GM12878 (cell line): ENCODE measurements at regions not wholly inside any gene's neighbourhood (a gene's known extent, or its start where the extent isn't known, plus 50 kb on each side); places are given as distances from the start of the nearest gene placed in this dataset.

Source experiments
- ATAC-seq: fragments of 200-7000 bp; cut with Tn5 transposase; 3 replicates; pipeline ENCODE4 v1.9.1; 2020; ENCODE audit warnings: mild to moderate bottlenecking, moderate library complexity
- BruUV-seq: library from RNA; stranded (reverse); fragments of 400-500 nt; replicated peaks from 2 replicates; lab custom pipeline; 2021; lab: Mats Ljungman, UMichigan
- CTCF ChIA-PET: fragments of 300-600 bp; sonication (Branson Sonifier 250); formaldehyde crosslinking; extraction: SDS; loops from one replicate; lab custom pipeline; 2021; ENCODE audit warnings: inconsistent platforms; lab: Yijun Ruan, JAX
- POLR2A ChIA-PET: fragments of 350-600 bp; formaldehyde crosslinking; extraction: SDS; loops from one replicate; lab custom pipeline; 2021; ENCODE audit warnings: inconsistent platforms; lab: Charles Lee
- RAD21 ChIA-PET: fragments of 300-600 bp; sonication (Branson Sonifier 250); formaldehyde crosslinking; loops from one replicate; lab custom pipeline; 2023; ENCODE audit warnings: antibody characterized with exemption; ENCODE audit not compliant: unreplicated experiment; lab: Charles Lee
- SMC1A ChIA-PET: fragments of 300-600 bp; sonication (Branson Sonifier 250); formaldehyde crosslinking; loops from one replicate; lab custom pipeline; 2023; ENCODE audit not compliant: unreplicated experiment, uncharacterized antibody; lab: Charles Lee
- DNase-seq: peaks from one replicate; pipeline ENCODE4 v3.0.0-alpha.2; 2011; ENCODE audit warnings: low read depth, low spot score
- FAIRE-seq: peaks from 3 replicates; lab custom pipeline; 2011; peaks lifted over from hg19 to GRCh38; lab: Jason Lieb, UNC
- H2AFZ ChIP-seq: 2 replicates; pipeline ENCODE4 v1.6.0; 2011; ENCODE audit warnings: low read depth, low read length, control low read depth; ENCODE audit not compliant: control insufficient read depth
- H3K27ac ChIP-seq: 2 replicates; pipeline ENCODE4 v1.5.1; 2011; ENCODE audit warnings: control low read depth; ENCODE audit not compliant: control insufficient read depth, insufficient read depth
- H3K27me3 ChIP-seq, 2 experiments: replicated peaks in 1 of 2; 2 replicates each; pipeline versions ENCODE4 v1.6.0 to v1.6.1; 2011; ENCODE audit warnings: low read length in 1 of 2; ENCODE audit not compliant: control insufficient read depth in 2 of 2, insufficient read depth in 2 of 2
- H3K36me3 ChIP-seq, 2 experiments: 2 replicates each; pipeline ENCODE4 v1.5.1; 2011; ENCODE audit warnings: low read length in 1 of 2; ENCODE audit not compliant: control insufficient read depth in 2 of 2, insufficient read depth in 2 of 2
- H3K4me1 ChIP-seq: 2 replicates; pipeline ENCODE4 v1.6.1; 2011; ENCODE audit warnings: mild to moderate bottlenecking, low read length, moderate library complexity, mixed read lengths; ENCODE audit not compliant: control insufficient read depth, insufficient read depth
- H3K4me2 ChIP-seq: 2 replicates; pipeline ENCODE4 v1.6.0; 2011; ENCODE audit warnings: control low read depth; ENCODE audit not compliant: control insufficient read depth, insufficient read depth
- H3K4me3 ChIP-seq: fragments of 200-600 bp; sonication (generic); 2 replicates; pipeline ENCODE4 v1.5.1; 2016
- H3K79me2 ChIP-seq: 2 replicates; pipeline ENCODE4 v1.6.0; 2011; ENCODE audit warnings: low read length; ENCODE audit not compliant: control insufficient read depth, insufficient read depth
- H3K9ac ChIP-seq: 2 replicates; pipeline ENCODE4 v1.8.0; 2011; ENCODE audit warnings: low read length, control low read depth, mixed read lengths; ENCODE audit not compliant: control insufficient read depth, insufficient read depth
- H3K9me3 ChIP-seq: replicated peaks from 3 replicates; pipeline ENCODE4 v1.5.1; 2011; ENCODE audit warnings: mild to moderate bottlenecking, low read length; ENCODE audit not compliant: control insufficient read depth, insufficient read depth
- H4K20me1 ChIP-seq: 2 replicates; pipeline ENCODE4 v1.6.0; 2011; ENCODE audit not compliant: control insufficient read depth, insufficient read depth
- EP300 ChIP-seq, 2 experiments: fragments of 150-350 bp in 1 of 2; IDR thresholded peaks; 2 replicates each; pipeline ENCODE4 v1.6.1; 2011 to 2012; ENCODE audit warnings: low read depth in 2 of 2, low read length in 2 of 2, borderline replicate concordance in 1 of 2, improper control_type of control experiment in 1 of 2, inconsistent platforms in 1 of 2; ENCODE audit not compliant: control insufficient read depth in 1 of 2
- GABPA ChIP-seq: IDR thresholded peaks from 2 replicates; pipeline ENCODE4 v1.6.1; 2014; ENCODE audit warnings: antibody characterized with exemption, low read depth, mild to moderate bottlenecking, inconsistent platforms
- LARP7 ChIP-seq: fragments of 450-650 bp; IDR thresholded peaks from 2 replicates; pipeline ENCODE4 v1.6.1; 2017; ENCODE audit warnings: mild to moderate bottlenecking
- MXI1 ChIP-seq: fragments of 150-350 bp; IDR thresholded peaks from 2 replicates; pipeline ENCODE4 v1.6.1; 2011; ENCODE audit warnings: low read depth, mild to moderate bottlenecking, inconsistent platforms, low read length, improper control_type of control experiment
- SMAD5 ChIP-seq: IDR thresholded peaks from 2 replicates; pipeline ENCODE4 v1.6.1; 2016; ENCODE audit warnings: antibody characterized with exemption, low read depth
- SREBF1 ChIP-seq: IDR thresholded peaks from 2 replicates; pipeline ENCODE4 v1.6.1; 2012; ENCODE audit warnings: mild to moderate bottlenecking, low read length
- SREBF2 ChIP-seq: IDR thresholded peaks from 2 replicates; pipeline ENCODE4 v1.6.1; 2012; ENCODE audit warnings: mild to moderate bottlenecking, low read length
- ZSCAN29 ChIP-seq: fragments of 450-650 bp; IDR thresholded peaks from 2 replicates; pipeline ENCODE4 v1.6.1; 2017; ENCODE audit warnings: mild to moderate bottlenecking, moderate library complexity
- WGBS: methylation state at CpG from one replicate; pipeline ENCODE4 v1.1.6; 2016; ENCODE audit warnings: low lambda C conversion rate; ENCODE audit not compliant: insufficient replicate concordance, insufficient coverage; ENCODE audit errors: missing lambda C conversion rate; 5-methylcytosine and 5-hydroxymethylcytosine counted together
- in situ Hi-C: fragments of 300-500 bp; cut with MboI; formaldehyde crosslinking; loops from 9 replicates; pipeline ENCODE4 v1.14.3; 2018; ENCODE audit warnings: mixed read lengths
- intact Hi-C: fragments of 100-400 bp; cut with micrococcal nuclease; formaldehyde crosslinking; loops from one replicate; pipeline ENCODE4 v1.14.2; 2022; ENCODE audit not compliant: unreplicated experiment

DNA sequence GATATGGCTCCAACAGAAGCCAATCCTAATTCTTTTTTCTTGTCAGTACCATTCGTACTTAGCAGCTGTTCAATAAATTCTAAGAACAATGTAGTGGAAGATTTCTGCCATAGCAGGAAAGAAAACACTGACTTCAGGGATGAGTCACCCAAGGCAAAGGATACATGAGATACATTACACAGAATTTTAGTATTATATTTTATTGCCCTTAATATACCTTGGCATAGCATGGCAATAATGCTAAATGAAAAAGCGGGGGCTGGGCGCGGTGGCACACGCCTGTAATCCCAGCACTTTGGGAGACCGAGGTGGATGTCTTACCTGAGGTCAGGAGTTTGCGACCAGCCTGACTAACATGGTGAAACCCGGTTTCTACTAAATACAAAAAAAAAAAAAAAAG lies 619.1 kb upstream of the DAB2 start:
- FAIRE-seq, result no peak
- ATAC-seq, result no peak

DNA sequence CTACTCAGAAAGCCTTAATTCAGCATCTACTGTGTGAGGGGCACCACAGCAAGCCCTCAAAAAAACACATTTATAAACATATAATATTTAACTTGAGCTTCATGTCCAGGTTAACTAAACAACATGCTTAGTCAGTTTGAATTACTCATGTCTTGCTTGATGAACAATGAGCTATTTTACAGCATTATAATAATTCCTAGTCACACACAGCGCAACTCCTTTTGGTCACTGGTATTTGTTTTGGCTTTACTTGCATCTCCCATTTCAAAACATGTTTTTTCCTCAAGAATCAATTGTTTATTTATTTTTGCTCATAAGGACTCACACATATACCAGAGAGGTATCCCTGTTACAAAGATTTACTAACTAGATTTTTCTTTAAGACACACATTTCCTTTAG lies 616.7 kb upstream of the DAB2 start:
- no peak for FAIRE-seq

More for the DNA sequence above, 619.1 kb upstream of the DAB2 start:
- BruUV-seq, result no TSS peak
- no peaks in the 10 kb centered on the region for H3K9me3 ChIP-seq
- no peak overlapping the region for H2AFZ ChIP-seq
- WGBS, result 83% methylated on average over 7 of the region's 8 CpGs
- intact Hi-C loops (no loop called here), in situ Hi-C loops (no loop called here)
- no peak overlapping the region for H3K27ac ChIP-seq
- H4K20me1 ChIP-seq, result no peaks in the 10 kb centered on the region
- no peaks in the 10 kb centered on the region for H3K27me3 ChIP-seq
- RAD21 ChIA-PET, result no interaction called here
- no peaks in the 10 kb centered on the region for H3K4me1 ChIP-seq
- CTCF ChIA-PET, result no interaction called here
- no peak overlapping the region for H3K4me3 ChIP-seq
- H3K79me2 ChIP-seq, result no peaks in the 10 kb centered on the region
- no peak for TF ChIP-seq SREBF1
- TF ChIP-seq MXI1, result no peak
- no peak for TF ChIP-seq SREBF2
- no peak for TF ChIP-seq EP300 (IDR thresholded peaks at IDR 0.05; ENCODE audit: borderline replicate concordance in 1 of 2, control insufficient read depth in 1 of 2, low read depth in 2 of 2, low read length in 2 of 2)
- TF ChIP-seq, all 136 proteins: peak for 0
- no peak overlapping the region for H3K9ac ChIP-seq
- SMC1A ChIA-PET, result interaction anchor here (0.6 kb wide), 2 partner anchors 94 to 247 kb away, joined by 3 read pairs; no protein-coding TSS in a partner anchor
- H3K4me2 ChIP-seq, result no peak overlapping the region
- no peaks in the 10 kb centered on the region for H3K36me3 ChIP-seq
- DNase-seq, result no peak
- POLR2A ChIA-PET, result interaction anchor here (0.6 kb wide), 1 partner anchor 282 kb away, joined by 4 read pairs; no protein-coding TSS in a partner anchor

More for the DNA sequence above, 616.7 kb upstream of the DAB2 start:
- Histone ChIP-seq H3K9ac (no peak overlapping the region), H3K4me2 (no peak overlapping the region), H3K79me2 (no peaks in the 10 kb centered on the region), H4K20me1 (no peaks in the 10 kb centered on the region), H3K27ac (no peak overlapping the region), H3K9me3 (no peaks in the 10 kb centered on the region), H3K27me3 (no peaks in the 10 kb centered on the region), H3K4me1 (no peaks in the 10 kb centered on the region), H2AFZ (no peak overlapping the region), H3K4me3 (no peak overlapping the region), H3K36me3 (no peaks in the 10 kb centered on the region)
- ChIA-PET SMC1A (interaction anchor here (0.6 to 2.5 kb wide), 3 partner anchors 92 to 863 kb away, joined by 3 to 7 read pairs (median 3); no protein-coding TSS in a partner anchor), CTCF (no interaction called here), POLR2A (no interaction called here), RAD21 (no interaction called here)
- ATAC-seq (no peak), DNase-seq (no peak)
- in situ Hi-C loops, result no loop called here
- WGBS, result 48% methylated on average over 1 of the region's 1 CpG
- intact Hi-C loops, result no loop called here
- BruUV-seq, result no TSS peak
- TF ChIP-seq GABPA, result no peak
- TF ChIP-seq ZSCAN29, result no peak
- TF ChIP-seq LARP7, result no peak
- no peak for TF ChIP-seq SMAD5
